COR-L47 (cell line): ENCODE measurements at regions not wholly inside any gene's neighbourhood (a gene's known extent, or its start where the extent isn't known, plus 50 kb on each side); places are given as distances from the start of the nearest gene placed in this dataset.
"Not testable (repeated sequence)": the region's sequence is repeated elsewhere in the genome, so short reads cannot be mapped to it uniquely, and the experiment has no call there.

Source experiments
- DNase-seq: peaks from one replicate; lab custom pipeline; 2025; lab: John Stamatoyannopoulos, UW

GRCh38 chr21:23607782-23608431, 1999.4 kb downstream of the MRPL39 start:
- no peak for DNase-seq

DNA sequence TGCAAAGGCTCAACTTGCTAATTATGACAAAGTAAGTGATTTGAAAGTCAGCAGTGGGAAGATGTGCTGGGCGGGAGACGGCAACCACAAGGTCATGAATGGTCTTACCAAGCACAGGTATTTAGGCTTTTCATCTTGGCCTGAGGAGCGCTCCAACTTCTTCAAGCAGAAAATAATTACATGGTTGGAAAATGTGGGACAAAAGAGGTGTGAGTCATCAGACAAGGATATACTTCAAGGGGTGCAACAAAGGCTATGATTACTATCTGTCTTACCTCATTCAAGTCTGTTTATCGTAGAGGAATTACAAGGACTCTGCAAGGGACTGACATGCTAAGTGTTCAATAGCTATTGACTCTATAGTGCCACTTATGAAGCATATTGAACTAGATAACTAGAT, 2005.7 kb downstream of the MRPL39 start:
- DNase-seq, result no peak

GRCh38 chr21:23593582-23593981, 2013.7 kb downstream of the MRPL39 start:
- no peak for DNase-seq

DNA sequence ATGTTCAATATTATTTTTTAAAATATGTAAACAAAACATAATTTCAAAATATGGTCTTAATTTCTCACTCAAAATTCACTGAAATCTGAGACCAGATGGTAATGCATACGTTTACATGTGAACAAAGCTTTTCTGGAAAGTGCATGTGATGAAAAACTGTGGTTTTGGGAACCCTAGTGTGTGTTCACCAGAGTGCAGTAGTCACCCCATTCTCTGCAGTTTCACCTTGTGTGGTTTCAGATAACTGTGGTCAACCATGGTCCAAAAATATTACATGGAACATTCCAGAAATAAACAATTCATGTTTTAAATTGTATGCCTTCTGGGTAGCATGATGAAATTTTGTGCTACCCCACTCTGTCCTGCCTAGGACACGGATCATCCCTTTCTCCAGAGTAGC, 2021.9 kb downstream of the MRPL39 start:
- DNase-seq, result no peak

DNA sequence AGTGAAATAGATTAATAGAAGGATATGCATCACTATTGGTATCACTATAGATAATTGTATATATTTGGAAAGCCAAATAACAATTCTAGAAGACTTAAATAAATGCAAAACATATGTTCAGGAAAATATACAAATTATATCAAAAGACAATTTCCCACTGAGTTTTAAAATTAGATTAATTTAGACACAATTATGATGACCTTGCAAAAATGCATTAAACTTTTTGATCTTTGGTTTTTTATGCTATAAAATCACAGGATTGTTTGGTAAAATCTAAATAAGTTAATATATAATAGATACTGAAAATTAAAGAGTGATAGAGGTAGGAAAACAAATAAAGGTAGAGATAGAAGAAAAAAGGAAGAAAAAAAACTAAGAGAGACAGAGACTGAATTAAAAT, 2027.7 kb downstream of the MRPL39 start:
- DNase-seq, result no peak

GRCh38 chr21:23578027-23578426, 2029.3 kb downstream of the MRPL39 start:
- DNase-seq, result no peak

- no peak for DNase-seq
These were observed 2032.3 kb downstream of the MRPL39 start for GRCh38 chr21:23574932-23575331.

DNA sequence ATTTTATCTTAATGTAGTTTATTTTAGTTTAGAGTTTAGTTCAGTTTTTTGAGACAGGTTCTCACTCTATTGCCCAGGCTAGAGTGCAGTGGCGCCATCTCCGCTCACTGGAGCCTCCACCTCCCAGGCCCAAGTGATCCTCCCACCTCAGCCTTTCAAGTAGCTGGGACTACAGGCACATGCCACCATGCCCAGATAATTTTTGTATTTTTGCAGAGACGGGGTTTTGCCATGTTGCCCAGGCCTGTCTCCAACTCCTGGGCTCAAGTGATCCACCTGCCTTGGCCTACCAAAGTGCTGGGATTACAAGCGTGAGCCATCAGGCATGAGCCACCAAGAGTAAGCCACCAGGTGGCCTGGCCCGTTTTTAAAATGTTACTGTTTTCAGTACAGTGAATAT, 2058.4 kb downstream of the MRPL39 start:
- not testable (repeated sequence) for DNase-seq

DNA sequence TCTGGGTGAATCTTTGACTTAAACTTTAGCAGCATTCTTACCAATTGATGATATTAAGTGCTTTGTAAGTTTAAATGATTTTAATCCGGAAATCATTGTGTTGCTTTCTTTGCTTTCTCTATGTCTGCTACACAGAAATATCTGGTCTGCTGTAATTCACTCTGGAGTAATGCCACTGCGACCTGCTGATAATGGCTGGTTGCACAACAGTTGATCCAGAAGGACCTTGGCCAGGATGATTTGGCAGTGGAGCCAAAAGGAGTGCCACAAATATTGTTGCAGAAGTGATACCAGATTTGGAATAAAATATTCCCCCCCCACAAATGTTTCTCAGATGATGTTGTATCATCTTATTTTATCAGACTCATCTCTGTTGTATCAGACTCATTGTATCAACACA, 2063.9 kb downstream of the MRPL39 start:
- DNase-seq, result no peak

DNA sequence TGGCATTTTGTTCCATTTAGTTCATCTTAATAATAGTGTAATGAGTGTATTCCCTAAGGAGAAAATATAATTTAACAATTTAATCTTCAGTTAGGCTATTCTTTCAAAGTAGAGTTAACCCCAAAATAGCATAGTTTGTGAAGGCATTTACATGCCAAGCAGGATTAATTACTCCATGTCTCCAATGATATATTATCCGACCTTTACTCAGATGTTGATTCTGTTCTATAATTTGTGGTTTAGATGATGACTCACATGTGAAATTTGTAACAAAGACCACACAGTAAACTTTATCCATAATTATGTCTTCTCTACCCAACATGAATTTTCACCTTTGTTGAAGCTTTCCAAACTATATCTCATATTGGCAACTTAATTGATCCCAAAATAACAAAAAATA, 2065.2 kb downstream of the MRPL39 start:
- DNase-seq, result no peak

- no peak for DNase-seq
These were observed 2065.7 kb downstream of the MRPL39 start for GRCh38 chr21:23541571-23541970.

- DNase-seq, result no peak
These were observed 2072.4 kb downstream of the MRPL39 start for GRCh38 chr21:23534850-23535249.

GRCh38 chr21:23531444-23531843, 2075.8 kb downstream of the MRPL39 start:
- DNase-seq, result no peak

- DNase-seq, result no peak
These were observed 2082.6 kb downstream of the MRPL39 start for GRCh38 chr21:23524685-23525084.

DNA sequence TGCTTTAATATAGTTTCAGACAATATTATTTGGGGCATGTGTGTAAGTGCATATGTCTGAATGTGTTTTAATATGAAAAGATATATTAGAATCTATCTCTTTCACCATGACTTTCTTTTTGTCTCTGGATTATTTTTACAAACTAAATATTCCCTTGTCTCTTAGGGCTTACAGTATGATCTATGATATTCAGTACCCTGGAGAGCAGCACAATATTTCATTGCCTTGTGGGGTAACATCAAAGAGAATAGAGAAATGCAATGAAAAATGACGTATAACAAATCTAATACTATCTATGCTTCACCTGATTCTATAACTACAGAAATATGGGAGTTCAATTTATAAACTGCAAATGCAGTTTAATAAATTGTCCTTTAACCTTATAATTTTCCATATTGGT, 2084.5 kb downstream of the MRPL39 start:
- DNase-seq, result no peak

- DNase-seq, result no peak
These were observed 2099.8 kb downstream of the MRPL39 start for GRCh38 chr21:23507501-23507900.

- DNase-seq, result no peak
These were observed 2110.6 kb downstream of the MRPL39 start for GRCh38 chr21:23496729-23497128.

GRCh38 chr21:23488245-23488644, 2119.0 kb downstream of the MRPL39 start:
- DNase-seq, result peak; percentile 87

- no peak for DNase-seq
These were observed 2126.6 kb downstream of the MRPL39 start for GRCh38 chr21:23480591-23481270.

DNA sequence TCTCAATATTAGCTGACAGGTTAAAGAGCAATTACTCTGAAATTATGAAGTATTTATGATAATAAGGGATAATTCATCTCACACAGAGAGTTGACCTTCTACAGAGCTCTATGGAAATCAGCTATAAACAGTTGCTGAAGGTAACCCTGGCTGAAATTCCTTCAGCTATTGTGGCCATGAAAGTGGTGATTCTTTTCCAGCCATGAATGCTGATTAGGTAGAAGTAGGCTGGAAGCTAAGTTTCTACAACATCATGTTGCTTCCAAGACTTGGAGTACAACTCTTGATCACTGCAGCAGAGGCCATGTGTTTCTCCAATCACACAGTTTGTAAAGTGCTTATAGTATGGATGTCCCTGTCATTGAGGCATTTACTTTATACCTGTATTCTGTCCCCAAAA, 2128.9 kb downstream of the MRPL39 start:
- DNase-seq, result no peak

- DNase-seq, result peak; percentile 15
These were observed 2131.7 kb downstream of the MRPL39 start for GRCh38 chr21:23475281-23476219.

DNA sequence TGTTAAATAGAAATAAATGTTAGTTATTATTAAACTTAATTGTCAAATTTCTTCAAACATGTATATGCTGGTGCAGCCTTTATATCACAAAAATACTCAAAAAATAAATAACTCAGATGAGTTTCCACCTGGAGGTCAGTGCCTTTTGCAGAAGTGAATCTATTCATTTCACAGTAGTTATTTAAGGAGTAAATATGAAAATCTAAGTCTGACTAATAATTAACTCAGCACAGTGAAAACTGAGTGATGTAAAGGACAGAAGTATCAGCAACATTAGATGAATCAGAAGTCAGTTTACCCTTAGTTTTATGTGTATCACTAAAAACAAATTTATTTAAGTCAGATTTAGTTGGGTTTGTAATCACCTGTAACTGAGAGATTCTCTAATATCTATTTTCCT, 2135.4 kb downstream of the MRPL39 start:
- no peak for DNase-seq

GRCh38 chr21:23463365-23463764, 2143.9 kb downstream of the MRPL39 start:
- DNase-seq, result no peak
